NCI-H1092 treated with DMSO at 0.1 percent for 48 hours (cell line): ENCODE measurements at regions not wholly inside any gene's neighbourhood (a gene's known extent, or its start where the extent isn't known, plus 50 kb on each side); places are given as distances from the start of the nearest gene placed in this dataset.

Source experiments
- DNase-seq: peaks from one replicate; lab custom pipeline; 2025; lab: John Stamatoyannopoulos, UW

GRCh38 chr2:57881998-57882888, 164.4 kb upstream of the VRK2 start:
- DNase-seq = peak; percentile 56

- peak; percentile 87 for DNase-seq
These were observed 163.6 kb upstream of the VRK2 start for GRCh38 chr2:57882895-57883515.

GRCh38 chr2:57884281-57884680, 162.3 kb upstream of the VRK2 start:
- no peak for DNase-seq

GRCh38 chr2:57885742-57886141, 160.9 kb upstream of the VRK2 start:
- no peak for DNase-seq

- DNase-seq = peak; percentile 91
These were observed 160.3 kb upstream of the VRK2 start for GRCh38 chr2:57886161-57886786.

GRCh38 chr2:57888463-57888862, 158.1 kb upstream of the VRK2 start:
- DNase-seq = no peak

- DNase-seq = no peak
These were observed 156.1 kb upstream of the VRK2 start for GRCh38 chr2:57890464-57890863.

GRCh38 chr2:57891086-57891712, 155.4 kb upstream of the VRK2 start:
- no peak for DNase-seq

- no peak for DNase-seq
These were observed 153.7 kb upstream of the VRK2 start for GRCh38 chr2:57892920-57893319.

- DNase-seq = no peak
These were observed 153.3 kb upstream of the VRK2 start for GRCh38 chr2:57893347-57893746.

- DNase-seq = no peak
These were observed 152.8 kb upstream of the VRK2 start for GRCh38 chr2:57893786-57894185.

GRCh38 chr2:57894381-57894780, 152.2 kb upstream of the VRK2 start:
- no peak for DNase-seq

- DNase-seq = no peak
These were observed 148.7 kb upstream of the VRK2 start for GRCh38 chr2:57897920-57898319.

- DNase-seq = no peak
These were observed 146.7 kb upstream of the VRK2 start for GRCh38 chr2:57899898-57900297.

GRCh38 chr2:57902578-57902977, 144.0 kb upstream of the VRK2 start:
- DNase-seq = no peak

- DNase-seq = peak; percentile 44
These were observed 140.4 kb upstream of the VRK2 start for GRCh38 chr2:57906152-57906732.

GRCh38 chr2:57907411-57907810, 139.2 kb upstream of the VRK2 start:
- DNase-seq = no peak

GRCh38 chr2:57908736-57909161, 137.9 kb upstream of the VRK2 start:
- DNase-seq = no peak

- no peak for DNase-seq
These were observed 128.5 kb upstream of the VRK2 start for GRCh38 chr2:57918126-57918525.

- DNase-seq = no peak
These were observed 126.2 kb upstream of the VRK2 start for GRCh38 chr2:57920342-57920939.

- DNase-seq = no peak
These were observed 111.9 kb upstream of the VRK2 start for GRCh38 chr2:57934659-57935058.

- DNase-seq = no peak
These were observed 110.4 kb upstream of the VRK2 start for GRCh38 chr2:57936216-57936615.
